Stimulated activated CD4-positive, alpha-beta T cell treated with anti-CD3 and anti-CD28 coated beads, Interleukin-1b, Interleukin-23, amount 100 ng/mL, for 48 hours (primary cell): ENCODE measurements at regions not wholly inside any gene's neighbourhood (a gene's known extent, or its start where the extent isn't known, plus 50 kb on each side); places are given as distances from the start of the nearest gene placed in this dataset.
"Not testable (repeated sequence)": the region's sequence is repeated elsewhere in the genome, so short reads cannot be mapped to it uniquely, and the experiment has no call there.

Experiments
- DNase-seq: peaks from one replicate; pipeline ENCODE4 v3.0.0-alpha.2; 2020

- DNase-seq = no peak
These were observed 243.9 kb downstream of the ZNF608 start for GRCh38 chr5:124502551-124502950.

DNA sequence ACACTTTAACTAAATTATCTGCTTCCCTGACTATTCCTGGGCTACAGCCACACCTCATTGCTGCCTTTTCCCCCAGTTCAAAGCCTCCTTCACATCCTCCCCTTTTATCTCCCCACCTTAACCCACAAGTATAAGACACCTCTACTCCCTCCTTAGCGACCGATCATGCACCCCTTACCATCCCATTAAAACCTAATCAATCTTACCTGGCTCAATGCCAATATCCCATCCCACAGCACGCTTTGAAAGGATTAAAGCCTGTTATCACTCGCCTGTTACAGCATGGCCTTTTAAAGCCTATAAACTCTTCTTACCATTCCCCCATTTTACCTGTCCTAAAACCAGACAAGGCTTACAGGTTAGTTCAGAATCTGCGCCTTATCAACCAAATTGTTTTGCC lies 246.6 kb downstream of the ZNF608 start:
- not testable (repeated sequence) for DNase-seq

DNA sequence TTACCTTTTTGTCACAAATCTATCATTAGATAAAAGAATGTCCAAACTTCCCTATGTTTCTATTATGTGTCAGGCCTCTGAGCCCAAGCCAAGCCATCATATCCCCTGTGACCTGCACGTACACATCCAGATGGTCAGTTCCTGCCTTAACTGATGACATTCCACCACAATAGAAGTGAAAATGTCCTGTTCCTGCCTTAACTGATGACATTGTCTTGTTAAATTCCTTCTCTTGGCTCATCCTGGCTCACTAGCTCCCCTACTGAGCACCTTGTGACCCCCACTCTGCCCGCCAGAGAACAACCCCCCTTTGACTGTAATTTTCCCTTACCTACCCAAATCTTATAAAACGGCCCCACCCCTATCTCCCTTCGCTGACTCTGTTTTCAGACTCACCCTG lies 249.5 kb downstream of the ZNF608 start:
- DNase-seq = not testable (repeated sequence)

DNA sequence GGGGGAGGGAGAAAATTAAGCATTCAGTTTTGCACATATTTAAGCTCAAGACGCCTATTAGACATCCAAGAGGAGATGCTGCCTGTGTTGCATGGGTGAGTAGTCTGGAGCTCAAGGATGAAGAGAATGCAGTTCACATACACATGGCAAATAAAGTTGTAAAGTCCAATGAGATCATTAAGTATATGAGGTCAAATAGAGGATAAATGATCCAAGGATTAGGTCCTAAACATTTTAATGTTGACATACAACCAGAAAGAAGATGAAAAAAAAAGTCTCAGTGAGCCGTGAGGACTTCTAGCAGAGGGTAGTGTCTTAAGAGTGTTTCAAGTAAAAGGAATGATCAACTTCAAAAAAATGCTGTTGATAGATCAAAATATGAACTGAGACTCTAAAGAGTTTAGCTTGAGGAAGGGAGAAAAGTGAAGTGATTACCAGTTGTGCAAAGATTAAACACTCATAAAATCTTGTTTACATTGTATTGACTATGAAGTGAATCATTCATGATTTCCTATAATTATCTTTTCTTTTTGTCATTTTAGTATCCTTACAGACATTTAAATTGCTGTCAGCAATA lies 251.8 kb downstream of the ZNF608 start:
- no peak for DNase-seq

GRCh38 chr5:124492444-124493224 lies 253.8 kb downstream of the ZNF608 start:
- no peak for DNase-seq

DNA sequence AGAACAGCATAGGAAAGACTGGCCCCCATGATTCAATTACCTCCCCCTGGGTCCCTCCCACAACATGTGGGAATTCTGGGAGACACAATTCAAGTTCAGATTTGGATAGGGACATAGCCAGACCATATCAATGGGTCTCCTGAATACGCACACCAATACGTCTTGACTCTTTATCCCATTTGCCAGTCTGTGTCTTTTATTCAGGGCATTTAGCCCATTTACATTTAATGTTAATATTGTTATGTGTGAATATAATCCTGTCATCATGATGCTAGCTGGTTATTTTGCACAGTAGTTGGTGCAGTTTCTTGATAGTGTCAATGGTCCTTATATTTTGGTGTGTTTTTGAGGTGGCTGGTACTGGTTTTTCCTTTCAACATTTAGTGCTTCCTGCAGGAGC lies 256.1 kb downstream of the ZNF608 start:
- not testable (repeated sequence) for DNase-seq

DNA sequence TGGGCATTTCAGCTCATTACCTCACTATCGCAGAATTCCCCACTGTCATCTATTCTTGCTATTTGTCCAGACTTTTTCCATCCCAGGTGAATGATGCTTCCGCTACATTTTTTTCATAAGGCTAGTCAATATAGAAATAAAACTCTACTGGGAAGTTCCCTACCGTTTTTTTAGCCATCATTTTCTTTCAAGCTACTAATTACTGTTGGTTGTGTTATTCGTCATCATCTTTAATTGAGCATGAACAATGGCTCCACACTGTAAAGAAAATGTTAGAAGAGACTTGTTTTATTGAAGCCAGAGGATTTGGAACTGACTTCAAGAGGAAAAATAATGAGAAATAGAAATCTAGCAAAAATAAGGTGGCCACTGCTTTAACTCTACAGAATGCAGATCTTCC lies 265.0 kb downstream of the ZNF608 start:
- no peak for DNase-seq

DNA sequence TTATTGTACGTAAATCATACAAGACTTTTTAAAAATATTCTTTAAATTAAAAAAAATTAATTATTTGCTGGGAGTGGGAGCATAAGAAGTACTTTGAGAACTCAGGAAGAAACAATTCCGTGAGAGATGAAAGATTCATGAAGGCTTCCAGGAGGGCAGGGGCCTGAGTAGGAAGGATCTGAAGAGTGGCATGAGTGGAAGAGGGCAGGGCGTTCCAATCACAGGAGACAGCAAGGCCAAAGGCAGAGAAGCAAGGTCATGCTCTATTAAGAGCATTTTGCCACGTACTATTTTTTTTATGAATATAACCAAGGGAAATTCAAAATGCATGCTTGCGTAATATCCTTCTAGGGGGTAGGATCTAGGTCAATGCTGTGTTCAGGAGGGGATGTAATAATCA lies 265.5 kb downstream of the ZNF608 start:
- DNase-seq = no peak

DNA sequence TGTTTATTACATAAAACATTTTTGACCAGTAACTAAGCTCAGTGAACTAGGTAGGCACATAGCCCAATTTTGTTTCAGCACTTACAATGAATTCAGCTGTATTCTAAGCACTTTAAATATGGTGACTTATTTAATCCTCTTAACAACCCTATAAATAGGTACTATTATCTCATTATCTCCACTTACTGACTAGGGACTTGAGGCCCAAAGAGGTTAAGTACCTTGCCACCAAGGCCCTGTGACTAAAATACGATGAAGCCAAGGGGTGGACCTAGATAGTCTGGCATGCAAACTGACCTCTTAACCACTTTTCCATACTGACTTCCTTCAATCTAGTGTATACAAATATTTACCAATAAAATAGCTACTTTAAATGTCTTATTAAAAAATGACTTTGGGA lies 266.4 kb downstream of the ZNF608 start:
- DNase-seq = no peak

- no peak for DNase-seq
These were observed 268.2 kb downstream of the ZNF608 start for GRCh38 chr5:124478264-124478663.

DNA sequence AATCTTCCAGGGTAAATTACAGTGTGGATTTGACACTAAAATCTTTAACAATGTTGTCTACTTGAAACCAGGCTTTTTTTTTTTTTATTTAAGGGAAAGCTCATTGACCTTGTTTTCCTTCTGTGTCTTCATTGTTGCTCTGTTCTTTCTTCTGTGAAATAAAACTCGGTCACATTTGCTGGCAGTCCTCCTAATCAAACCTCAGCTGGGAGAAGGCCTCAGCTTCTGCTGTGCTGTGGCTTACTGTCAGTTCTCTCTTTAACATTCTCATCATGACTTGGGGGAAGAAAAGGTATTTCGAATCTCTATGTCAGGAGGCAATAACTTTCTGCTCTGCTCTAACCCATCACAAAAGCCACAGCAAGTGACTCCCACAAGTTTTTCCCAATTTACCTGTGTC lies 268.9 kb downstream of the ZNF608 start:
- no peak for DNase-seq

GRCh38 chr5:124477062-124477461 lies 269.4 kb downstream of the ZNF608 start:
- DNase-seq = no peak

- DNase-seq = no peak
These were observed 271.8 kb downstream of the ZNF608 start for GRCh38 chr5:124474528-124475215.

- DNase-seq = no peak
These were observed 277.6 kb downstream of the ZNF608 start for GRCh38 chr5:124468671-124469411.

GRCh38 chr5:124467745-124468144 lies 278.7 kb downstream of the ZNF608 start:
- DNase-seq = no peak

- DNase-seq = no peak
These were observed 280.4 kb downstream of the ZNF608 start for GRCh38 chr5:124466011-124466410.

DNA sequence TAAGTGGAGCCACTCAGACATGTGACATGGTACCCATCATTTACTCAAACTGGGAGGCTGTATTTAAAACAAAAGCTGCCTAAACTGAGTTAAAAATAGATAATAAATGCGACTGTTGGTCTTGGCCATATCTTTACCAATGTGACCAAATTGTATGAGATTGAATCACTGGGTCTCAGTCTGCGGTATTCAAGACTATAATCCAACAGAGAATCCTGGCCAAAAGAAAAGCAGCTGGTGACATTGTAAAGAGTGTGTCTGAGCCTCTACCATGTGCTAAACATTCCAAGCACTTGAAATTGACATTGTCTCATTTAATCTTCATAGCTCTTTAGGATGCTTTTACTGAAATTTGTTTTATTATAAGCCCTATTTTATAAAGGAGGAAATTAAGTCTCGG lies 282.6 kb downstream of the ZNF608 start:
- no peak for DNase-seq

DNA sequence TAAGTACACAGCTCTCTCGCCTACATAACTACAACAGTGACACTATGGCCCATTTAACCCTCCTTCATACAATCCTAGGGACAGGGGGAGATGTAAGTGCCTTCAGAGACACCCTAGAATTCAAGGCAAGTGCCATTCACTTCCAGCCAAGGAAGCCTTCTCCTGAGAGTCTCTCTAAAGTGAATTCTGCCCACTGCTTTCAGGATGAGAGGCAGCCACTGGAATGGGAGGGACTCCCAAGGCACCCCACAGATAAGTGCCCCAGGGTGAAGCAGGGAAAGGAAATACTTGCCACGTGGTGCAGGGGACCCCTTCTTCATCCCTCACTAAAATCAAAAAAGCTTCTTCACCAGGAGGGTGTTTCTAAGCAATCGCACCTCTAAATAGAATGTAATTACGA lies 283.7 kb downstream of the ZNF608 start:
- DNase-seq = no peak

DNA sequence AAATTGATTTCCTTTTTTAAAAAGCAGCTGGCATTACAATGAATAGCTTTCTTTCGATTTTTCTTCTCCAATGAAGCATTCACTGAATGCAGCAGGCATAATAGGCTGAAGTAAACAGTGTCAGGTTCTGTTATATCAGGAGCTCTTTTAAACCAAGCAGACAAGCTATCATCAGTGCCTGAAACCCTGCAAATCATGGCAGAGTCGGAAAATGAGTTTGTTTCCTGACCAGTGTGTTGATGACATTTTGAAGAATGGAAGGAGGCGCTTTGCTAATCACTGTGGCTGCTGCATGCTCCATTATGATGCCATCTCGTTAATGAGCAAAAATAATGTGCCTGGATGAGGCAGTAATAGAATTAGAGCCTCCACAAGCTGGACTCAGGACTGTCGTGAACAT lies 284.5 kb downstream of the ZNF608 start:
- DNase-seq = no peak

GRCh38 chr5:124461157-124461556 lies 285.3 kb downstream of the ZNF608 start:
- no peak for DNase-seq

DNA sequence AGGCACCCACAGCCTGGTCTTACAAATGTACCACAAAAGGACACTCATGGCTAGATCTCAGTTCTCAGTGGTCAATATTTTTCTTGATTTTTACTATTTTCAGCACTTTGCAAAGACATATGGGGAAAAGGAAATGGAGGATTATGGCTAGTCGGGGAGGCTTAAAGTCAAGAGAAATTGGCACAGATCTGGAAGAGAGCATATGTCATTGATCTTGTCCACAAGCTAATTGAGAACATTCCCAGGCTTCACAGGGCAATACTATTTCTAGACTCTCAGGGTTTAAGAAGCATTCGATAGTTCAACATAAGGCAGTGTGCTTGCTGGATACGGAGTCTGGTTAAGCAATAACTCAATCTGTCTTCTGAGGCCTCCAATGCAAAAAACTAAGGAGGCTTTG lies 285.8 kb downstream of the ZNF608 start:
- no peak for DNase-seq

- no peak for DNase-seq
These were observed 286.5 kb downstream of the ZNF608 start for GRCh38 chr5:124459984-124460383.

DNA sequence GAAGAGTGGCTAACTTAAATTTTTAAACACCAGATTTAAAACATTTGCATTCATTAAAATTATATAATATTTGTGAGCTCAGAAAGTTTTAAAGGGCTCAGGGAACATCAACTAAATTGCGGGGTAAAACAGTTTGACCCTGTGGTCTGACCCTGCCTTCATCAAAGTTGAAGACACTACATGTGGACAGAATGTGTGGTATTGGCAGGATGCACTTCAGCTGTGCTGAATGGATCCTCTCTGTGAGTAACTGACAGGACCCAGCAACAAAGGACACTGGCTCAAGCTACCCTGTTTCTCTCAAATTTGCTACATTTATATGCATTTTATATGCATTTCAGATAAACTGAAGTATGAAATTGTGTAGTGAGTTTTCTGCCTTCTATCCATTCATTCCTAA lies 288.5 kb downstream of the ZNF608 start:
- no peak for DNase-seq

- DNase-seq = no peak
These were observed 289.3 kb downstream of the ZNF608 start for GRCh38 chr5:124457101-124457500.
